Mesenchymal stem cell (in vitro differentiated cells and primary cell): ENCODE measurements at regions not wholly inside any gene's neighbourhood (a gene's known extent, or its start where the extent isn't known, plus 50 kb on each side); places are given as distances from the start of the nearest gene placed in this dataset.

Experiments used
- DNase-seq: peaks from one replicate; pipeline ENCODE4 v3.0.0-alpha.2; 2013
- H2AFZ ChIP-seq: one replicate; pipeline ENCODE4 v1.6.1; 2013; ENCODE audit warnings: low read depth, mild to moderate bottlenecking, control low read depth, inconsistent platforms, low read length, moderate library complexity
- H2AK5ac ChIP-seq: 2 replicates; pipeline ENCODE4 v1.6.1; 2013; ENCODE audit warnings: low read length, moderate library complexity, mild to moderate bottlenecking, inconsistent platforms; ENCODE audit not compliant: severe bottlenecking
- H2BK120ac ChIP-seq: one replicate; pipeline ENCODE4 v1.6.1; 2013; ENCODE audit warnings: low read depth, mild to moderate bottlenecking, inconsistent platforms, low read length, moderate library complexity
- H2BK12ac ChIP-seq, 2 experiments: one replicate each; pipeline ENCODE4 v1.6.1; 2013; ENCODE audit warnings: inconsistent platforms in 2 of 2, low read length in 2 of 2, mild to moderate bottlenecking in 2 of 2, moderate library complexity in 2 of 2, control low read depth in 1 of 2
- H2BK15ac ChIP-seq: one replicate; pipeline ENCODE4 v1.6.1; 2013; ENCODE audit warnings: mild to moderate bottlenecking, low read depth, inconsistent platforms; ENCODE audit not compliant: poor library complexity, severe bottlenecking
- H2BK5ac ChIP-seq: 2 replicates; pipeline ENCODE4 v1.6.1; 2013; ENCODE audit warnings: low read depth, mild to moderate bottlenecking, low read length, control low read depth, inconsistent platforms; ENCODE audit not compliant: poor library complexity, severe bottlenecking
- H3K14ac ChIP-seq, 2 experiments: one replicate each; pipeline ENCODE4 v1.6.1; 2013; ENCODE audit warnings: inconsistent platforms in 2 of 2, low read length in 2 of 2, control low read depth in 1 of 2, mild to moderate bottlenecking in 1 of 2, moderate library complexity in 1 of 2
- H3K18ac ChIP-seq, 2 experiments: one replicate each; pipeline ENCODE4 v1.6.1; 2013; ENCODE audit warnings: inconsistent platforms in 2 of 2, low read length in 2 of 2, control low read depth in 1 of 2, low read depth in 1 of 2, mild to moderate bottlenecking in 1 of 2
- H3K23ac ChIP-seq, 2 experiments: one replicate each; pipeline ENCODE4 v1.6.1; 2013; ENCODE audit warnings: inconsistent platforms in 2 of 2, low read length in 2 of 2, mild to moderate bottlenecking in 2 of 2, moderate library complexity in 2 of 2, control low read depth in 1 of 2
- H3K27ac ChIP-seq: 2 replicates; pipeline ENCODE4 v1.5.1; 2013; ENCODE audit warnings: mild to moderate bottlenecking, moderate library complexity, low read length, control low read depth, inconsistent platforms; ENCODE audit not compliant: poor library complexity, severe bottlenecking
- H3K27me3 ChIP-seq, 2 experiments: 2 replicates each; pipeline versions ENCODE4 v1.6.1 to v1.7.0; 2013; ENCODE audit warnings: low read length in 2 of 2, mild to moderate bottlenecking in 2 of 2, moderate library complexity in 2 of 2, control low read depth in 1 of 2, inconsistent platforms in 1 of 2; ENCODE audit not compliant: control insufficient read depth in 1 of 2, insufficient read depth in 1 of 2
- H3K36me3 ChIP-seq, 2 experiments: 2 replicates each; pipeline versions ENCODE4 v1.6.1 to v1.7.0; 2013; ENCODE audit warnings: low read length in 2 of 2, control low read depth in 1 of 2, inconsistent platforms in 1 of 2, low read depth in 1 of 2, mild to moderate bottlenecking in 1 of 2; ENCODE audit not compliant: insufficient read depth in 2 of 2, control insufficient read depth in 1 of 2
- H3K4ac ChIP-seq, 2 experiments: one replicate each; pipeline ENCODE4 v1.6.1; 2013; ENCODE audit warnings: inconsistent platforms in 2 of 2, low read length in 2 of 2, mild to moderate bottlenecking in 2 of 2, moderate library complexity in 2 of 2, control low read depth in 1 of 2, low read depth in 1 of 2
- H3K4me1 ChIP-seq: 2 replicates; pipeline ENCODE4 v1.6.1; 2013; ENCODE audit warnings: low read depth, low read length, control low read depth; ENCODE audit not compliant: control insufficient read depth, insufficient read depth
- H3K4me2 ChIP-seq: 2 replicates; pipeline ENCODE4 v1.6.1; 2013; ENCODE audit warnings: low read length, mild to moderate bottlenecking, inconsistent platforms; ENCODE audit not compliant: poor library complexity, severe bottlenecking
- H3K4me3 ChIP-seq, 2 experiments: 2 replicates each; pipeline versions ENCODE4 v1.5.1 to v1.7.0; 2013; ENCODE audit warnings: low read length in 2 of 2, mild to moderate bottlenecking in 2 of 2, control low read depth in 1 of 2, low read depth in 1 of 2; ENCODE audit not compliant: insufficient read depth in 1 of 2
- H3K79me1 ChIP-seq: replicated peaks from 2 replicates; pipeline ENCODE4 v1.6.1; 2013; ENCODE audit warnings: mild to moderate bottlenecking, control low read depth, low read length, inconsistent platforms; ENCODE audit not compliant: poor library complexity, severe bottlenecking
- H3K9ac ChIP-seq: 2 replicates; pipeline ENCODE4 v1.7.0; 2013; ENCODE audit warnings: mild to moderate bottlenecking, low read length, moderate library complexity
- H3K9me3 ChIP-seq: 2 replicates; pipeline ENCODE4 v1.7.0; 2013; ENCODE audit warnings: mild to moderate bottlenecking, low read length; ENCODE audit not compliant: control insufficient read depth
- H4K8ac ChIP-seq: one replicate; pipeline ENCODE4 v1.6.1; 2013; ENCODE audit warnings: inconsistent platforms, mild to moderate bottlenecking, low read length, moderate library complexity
- H4K91ac ChIP-seq: one replicate; pipeline ENCODE4 v1.6.1; 2013; ENCODE audit warnings: mild to moderate bottlenecking, low read length, inconsistent platforms
- WGBS: methylation state at CpG from one replicate; pipeline ENCODE4 v1.1.7; 2013; ENCODE audit warnings: mixed read lengths; 5-methylcytosine and 5-hydroxymethylcytosine counted together

DNA sequence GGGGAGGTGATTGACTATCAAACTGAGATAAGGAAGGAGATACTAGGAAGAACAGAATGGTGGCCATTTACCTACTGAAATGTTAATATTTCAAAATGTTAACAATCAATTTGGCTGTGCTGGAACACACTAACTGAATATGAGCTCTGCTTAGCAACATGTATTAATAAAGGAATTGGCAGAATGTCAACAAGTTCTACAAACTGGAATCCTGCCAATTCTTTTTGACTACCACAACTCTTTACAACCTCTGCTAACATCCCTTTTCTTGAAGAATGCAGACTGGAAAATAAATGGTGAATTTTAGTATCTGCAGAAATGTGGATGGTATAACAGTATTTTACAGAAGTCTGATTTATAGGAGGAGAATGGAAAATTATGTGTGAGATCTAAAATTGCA lies 446.4 kb downstream of the ISL1 start:
- Histone ChIP-seq H3K79me1 (no peaks in the 10 kb centered on the region), H3K4me1 (no peaks in the 10 kb centered on the region), H4K8ac (no peak overlapping the region), H3K4ac (no peak overlapping the region), H3K4me2 (no peak overlapping the region), H2BK5ac (no peak overlapping the region), H3K27ac (no peak overlapping the region), H3K36me3 (no peaks in the 10 kb centered on the region), H3K27me3 (no peaks in the 10 kb centered on the region), H3K9me3 (no peaks in the 10 kb centered on the region), H3K4me3 (no peak overlapping the region), H2AFZ (no peak overlapping the region), H4K91ac (no peak overlapping the region), H2BK15ac (no peak overlapping the region), H3K9ac (no peak overlapping the region), H2AK5ac (no peak overlapping the region), H3K14ac (no peak overlapping the region), H3K23ac (no peak overlapping the region), H3K18ac (no peak overlapping the region), H2BK120ac (no peak overlapping the region), H2BK12ac (no peak overlapping the region)
- DNase-seq: no peak

GRCh38 chr5:51832934-51833470 lies 449.8 kb downstream of the ISL1 start:
- H3K9me3 ChIP-seq: no peaks in the 10 kb centered on the region
- H2BK15ac ChIP-seq: no peak overlapping the region
- no peak overlapping the region for H2BK12ac ChIP-seq
- no peaks in the 10 kb centered on the region for H3K4me1 ChIP-seq
- no peaks in the 10 kb centered on the region for H3K79me1 ChIP-seq
- DNase-seq: no peak
- no peak overlapping the region for H2AK5ac ChIP-seq
- no peak overlapping the region for H3K18ac ChIP-seq
- H3K23ac ChIP-seq: no peak overlapping the region
- H4K91ac ChIP-seq: no peak overlapping the region
- no peak overlapping the region for H2BK5ac ChIP-seq
- H3K4me3 ChIP-seq: no peak overlapping the region
- no peak overlapping the region for H2BK120ac ChIP-seq
- 100% methylated on average over 1 of the region's 5 CpGs for WGBS
- H4K8ac ChIP-seq: no peak overlapping the region
- H3K4me2 ChIP-seq: no peak overlapping the region
- no peaks in the 10 kb centered on the region for H3K27me3 ChIP-seq
- no peak overlapping the region for H3K9ac ChIP-seq
- no peak overlapping the region for H2AFZ ChIP-seq
- H3K14ac ChIP-seq: no peak overlapping the region
- H3K27ac ChIP-seq: no peak overlapping the region
- no peaks in the 10 kb centered on the region for H3K36me3 ChIP-seq
- no peak overlapping the region for H3K4ac ChIP-seq

GRCh38 chr5:51838459-51838858 lies 455.2 kb downstream of the ISL1 start:
- H3K4me3 ChIP-seq: no peak overlapping the region
- no peaks in the 10 kb centered on the region for H3K9me3 ChIP-seq
- no peak overlapping the region for H2AK5ac ChIP-seq
- WGBS: no CpG with 5 or more reads among the region's 2 CpGs
- DNase-seq: no peak
- H3K27me3 ChIP-seq: no peaks in the 10 kb centered on the region
- no peaks in the 10 kb centered on the region for H3K36me3 ChIP-seq
- H3K23ac ChIP-seq: no peak overlapping the region
- no peak overlapping the region for H4K8ac ChIP-seq
- H2AFZ ChIP-seq: no peak overlapping the region
- no peak overlapping the region for H3K18ac ChIP-seq
- no peaks in the 10 kb centered on the region for H3K79me1 ChIP-seq
- no peak overlapping the region for H2BK120ac ChIP-seq
- H4K91ac ChIP-seq: no peak overlapping the region
- H3K4me2 ChIP-seq: no peak overlapping the region
- no peak overlapping the region for H3K9ac ChIP-seq
- no peak overlapping the region for H3K14ac ChIP-seq
- no peak overlapping the region for H3K4ac ChIP-seq
- H2BK15ac ChIP-seq: no peak overlapping the region
- H3K27ac ChIP-seq: no peak overlapping the region
- no peak overlapping the region for H2BK12ac ChIP-seq
- no peaks in the 10 kb centered on the region for H3K4me1 ChIP-seq
- H2BK5ac ChIP-seq: no peak overlapping the region

GRCh38 chr5:51843893-51844292 lies 460.6 kb downstream of the ISL1 start:
- Histone ChIP-seq H3K9me3 (no peaks in the 10 kb centered on the region), H3K23ac (no peak overlapping the region), H3K18ac (no peak overlapping the region), H3K14ac (no peak overlapping the region), H2AK5ac (no peak overlapping the region), H2BK12ac (no peak overlapping the region), H3K36me3 (no peaks in the 10 kb centered on the region), H3K9ac (no peak overlapping the region), H3K4ac (no peak overlapping the region), H3K4me1 (no peaks in the 10 kb centered on the region), H3K27ac (no peak overlapping the region), H3K4me3 (no peak overlapping the region), H3K79me1 (no peaks in the 10 kb centered on the region), H2BK15ac (no peak overlapping the region), H4K91ac (no peak overlapping the region), H2BK5ac (no peak overlapping the region), H3K4me2 (no peak overlapping the region), H3K27me3 (no peaks in the 10 kb centered on the region), H2BK120ac (no peak overlapping the region), H4K8ac (no peak overlapping the region), H2AFZ (no peak overlapping the region)
- DNase-seq: no peak
- 93% methylated on average over 7 of the region's 7 CpGs for WGBS
